Keratinocyte (primary cell): ENCODE measurements at regions not wholly inside any gene's neighbourhood (a gene's known extent, or its start where the extent isn't known, plus 50 kb on each side); places are given as distances from the start of the nearest gene placed in this dataset.

Experiments
- DNase-seq: peaks from one replicate; pipeline ENCODE4 v3.0.0-alpha.2; 2011; ENCODE audit warnings: low read depth, missing footprints, low spot score
- FAIRE-seq: peaks from 2 replicates; lab custom pipeline; 2011; peaks lifted over from hg19 to GRCh38; lab: Jason Lieb, UNC
- H2AFZ ChIP-seq: 2 replicates; pipeline ENCODE4 v1.6.0; 2012; ENCODE audit warnings: low read length, control low read depth, inconsistent platforms; ENCODE audit not compliant: control insufficient read depth
- H3K27ac ChIP-seq: 2 replicates; pipeline ENCODE4 v1.5.1; 2011; ENCODE audit warnings: low read length; ENCODE audit not compliant: control insufficient read depth, insufficient read depth
- H3K27me3 ChIP-seq: 3 replicates; pipeline ENCODE4 v1.6.0; 2011; ENCODE audit warnings: low read length; ENCODE audit not compliant: control insufficient read depth, insufficient read depth; ENCODE audit errors: extremely low read depth
- H3K36me3 ChIP-seq, 2 experiments: 2 replicates in 1 of 2; 3 replicates in 1 of 2; pipeline ENCODE4 v1.5.1; 2011; ENCODE audit warnings: low read length in 2 of 2, mild to moderate bottlenecking in 1 of 2; ENCODE audit not compliant: control insufficient read depth in 2 of 2, insufficient read depth in 2 of 2; ENCODE audit errors: extremely low read depth in 1 of 2
- H3K4me1 ChIP-seq: 3 replicates; pipeline ENCODE4 v1.5.1; 2011; ENCODE audit warnings: low read length; ENCODE audit not compliant: control insufficient read depth, insufficient read depth; ENCODE audit errors: extremely low read depth
- H3K4me2 ChIP-seq: 3 replicates; pipeline ENCODE4 v1.6.0; 2011; ENCODE audit warnings: low read depth, low read length; ENCODE audit not compliant: control insufficient read depth, insufficient read depth; ENCODE audit errors: extremely low read depth
- H3K4me3 ChIP-seq, 3 experiments: fragments of 200-600 bp in 1 of 3; sonication (generic) in 1 of 3; 2 replicates in 2 of 3; 3 replicates in 1 of 3; pipeline ENCODE4 v1.5.1; 2011 to 2016; ENCODE audit warnings: low read length in 3 of 3, mild to moderate bottlenecking in 3 of 3, control low read depth in 2 of 3, inconsistent platforms in 1 of 3, low read depth in 1 of 3, mixed read lengths in 1 of 3, mixed run types in 1 of 3, moderate library complexity in 1 of 3; ENCODE audit not compliant: control insufficient read depth in 2 of 3, insufficient read depth in 2 of 3; ENCODE audit errors: extremely low read depth in 1 of 3
- H3K79me2 ChIP-seq: 2 replicates; pipeline ENCODE4 v1.6.0; 2012; ENCODE audit warnings: low read length; ENCODE audit not compliant: control insufficient read depth, insufficient read depth
- H3K9ac ChIP-seq: 3 replicates; pipeline ENCODE4 v1.6.0; 2011; ENCODE audit warnings: low read length; ENCODE audit not compliant: control insufficient read depth, insufficient read depth; ENCODE audit errors: extremely low read depth
- H3K9me1 ChIP-seq: 3 replicates; pipeline ENCODE4 v1.6.0; 2011; ENCODE audit warnings: low read length; ENCODE audit not compliant: control insufficient read depth, insufficient read depth; ENCODE audit errors: extremely low read depth
- H3K9me3 ChIP-seq: 2 replicates; pipeline ENCODE4 v1.5.1; 2012; ENCODE audit warnings: low read depth, low read length; ENCODE audit not compliant: control insufficient read depth
- H4K20me1 ChIP-seq: 3 replicates; pipeline ENCODE4 v1.6.0; 2011; ENCODE audit warnings: low read length; ENCODE audit not compliant: control insufficient read depth, insufficient read depth; ENCODE audit errors: extremely low read depth
- EZH2 ChIP-seq: IDR thresholded peaks from one replicate; pipeline ENCODE4 v1.6.1; 2012; ENCODE audit warnings: inconsistent platforms, mild to moderate bottlenecking, low read length, moderate library complexity
- dilution Hi-C: fragments of 300-500 bp; cut with MboI; formaldehyde crosslinking; loops from one replicate; pipeline ENCODE4 v1.7.0; 2020; ENCODE audit warnings: low sequenced_read_pairs; ENCODE audit not compliant: extremely low pct_ligation_motif_present
- TF ChIP-seq, protein P1 (sequence below), 3 experiments: IDR thresholded peaks in 1 of 3; conservative IDR thresholded peaks in 1 of 3; optimal IDR thresholded peaks in 1 of 3; 2 replicates in 2 of 3; 3 replicates in 1 of 3; pipeline versions ENCODE3 to v1.5.1; 2011; ENCODE audit warnings: low read length in 3 of 3, mild to moderate bottlenecking in 3 of 3, moderate library complexity in 2 of 3, control low read depth in 1 of 3, inconsistent platforms in 1 of 3; ENCODE audit not compliant: insufficient read depth in 2 of 3; ENCODE audit errors: extremely low read depth in 1 of 3

DNA sequence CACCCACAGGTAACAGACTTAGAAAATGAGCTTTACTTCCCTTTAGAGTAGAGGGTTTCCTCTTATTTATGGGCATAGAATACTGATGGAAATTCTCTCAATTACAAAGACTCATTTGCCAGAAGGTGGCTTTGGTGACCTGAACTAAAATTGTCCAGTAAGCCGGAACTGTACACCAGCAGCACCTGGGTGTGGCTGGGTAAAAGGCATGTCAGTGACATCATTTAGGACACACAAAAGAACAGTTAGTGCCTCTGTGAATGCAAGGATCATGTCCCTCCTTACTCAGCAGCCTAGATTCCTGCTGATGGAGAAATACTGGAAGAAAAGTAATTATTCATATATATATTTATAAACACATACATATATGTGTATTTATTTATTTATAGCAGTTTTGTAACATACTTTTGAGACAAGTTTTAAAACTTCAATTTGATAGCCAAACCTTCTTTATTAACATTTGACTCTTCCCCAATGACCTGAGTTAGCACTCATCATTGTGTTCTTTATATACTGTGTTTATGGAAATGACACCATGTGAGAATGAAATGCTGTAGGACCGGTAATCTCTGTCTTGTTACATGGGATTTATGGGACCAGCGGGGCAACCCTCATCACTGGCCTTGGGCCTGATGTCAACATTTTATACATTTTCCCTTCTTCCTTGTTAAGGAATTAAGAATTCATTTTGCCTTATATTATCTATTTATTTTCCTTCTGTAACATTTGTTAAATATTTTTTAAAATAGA, 274.4 kb downstream of the BRINP2 start:
- dilution Hi-C loops, result no loop called here
- Histone ChIP-seq H4K20me1 (no peaks in the 10 kb centered on the region), H3K27me3 (no peaks in the 10 kb centered on the region), H3K4me2 (no peak overlapping the region), H3K36me3 (no peaks in the 10 kb centered on the region), H3K9me1 (no peaks in the 10 kb centered on the region), H2AFZ (no peak overlapping the region), H3K79me2 (no peaks in the 10 kb centered on the region), H3K9ac (no peak overlapping the region), H3K9me3 (no peaks in the 10 kb centered on the region), H3K27ac (no peak overlapping the region), H3K4me1 (no peaks in the 10 kb centered on the region), H3K4me3 (no peak overlapping the region)
- FAIRE-seq, result no peak
- DNase-seq, result no peak
- TF ChIP-seq EZH2, result no peak
- TF ChIP-seq, protein P1, sequence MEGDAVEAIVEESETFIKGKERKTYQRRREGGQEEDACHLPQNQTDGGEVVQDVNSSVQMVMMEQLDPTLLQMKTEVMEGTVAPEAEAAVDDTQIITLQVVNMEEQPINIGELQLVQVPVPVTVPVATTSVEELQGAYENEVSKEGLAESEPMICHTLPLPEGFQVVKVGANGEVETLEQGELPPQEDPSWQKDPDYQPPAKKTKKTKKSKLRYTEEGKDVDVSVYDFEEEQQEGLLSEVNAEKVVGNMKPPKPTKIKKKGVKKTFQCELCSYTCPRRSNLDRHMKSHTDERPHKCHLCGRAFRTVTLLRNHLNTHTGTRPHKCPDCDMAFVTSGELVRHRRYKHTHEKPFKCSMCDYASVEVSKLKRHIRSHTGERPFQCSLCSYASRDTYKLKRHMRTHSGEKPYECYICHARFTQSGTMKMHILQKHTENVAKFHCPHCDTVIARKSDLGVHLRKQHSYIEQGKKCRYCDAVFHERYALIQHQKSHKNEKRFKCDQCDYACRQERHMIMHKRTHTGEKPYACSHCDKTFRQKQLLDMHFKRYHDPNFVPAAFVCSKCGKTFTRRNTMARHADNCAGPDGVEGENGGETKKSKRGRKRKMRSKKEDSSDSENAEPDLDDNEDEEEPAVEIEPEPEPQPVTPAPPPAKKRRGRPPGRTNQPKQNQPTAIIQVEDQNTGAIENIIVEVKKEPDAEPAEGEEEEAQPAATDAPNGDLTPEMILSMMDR (optimal IDR thresholded peaks at IDR 0.05 in 1 of 3, IDR thresholded peaks at IDR 0.05 in 1 of 3, conservative IDR thresholded peaks at IDR 0.05 in 1 of 3; ENCODE audit: extremely low read depth in 1 of 3, insufficient read depth in 2 of 3, low read length in 3 of 3), result no peak

DNA sequence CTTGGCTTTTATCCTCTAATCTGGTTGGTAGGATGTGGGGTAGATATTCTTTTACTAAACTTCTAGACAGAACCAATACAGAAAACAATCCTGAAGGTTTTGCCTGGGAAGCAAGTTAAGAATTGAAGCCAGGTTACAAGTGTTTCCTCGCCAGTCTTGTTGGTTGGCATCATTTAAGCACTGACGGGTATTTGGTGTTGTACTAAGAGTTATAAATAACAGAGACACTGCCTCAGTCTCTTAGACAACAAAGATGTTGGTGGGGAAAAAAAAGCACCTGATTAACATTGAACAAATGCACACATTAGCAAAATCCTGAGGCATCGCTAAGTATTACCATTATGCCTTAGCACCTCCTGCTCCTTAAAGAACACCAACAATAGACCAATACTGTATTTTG, 272.2 kb downstream of the BRINP2 start:
- Histone ChIP-seq H3K4me2 (no peak overlapping the region), H2AFZ (no peak overlapping the region), H3K9ac (no peak overlapping the region), H3K9me3 (no peaks in the 10 kb centered on the region), H3K27ac (no peak overlapping the region), H3K4me1 (no peaks in the 10 kb centered on the region), H3K9me1 (no peaks in the 10 kb centered on the region), H3K36me3 (no peaks in the 10 kb centered on the region), H3K79me2 (no peaks in the 10 kb centered on the region), H3K4me3 (no peak overlapping the region), H4K20me1 (no peaks in the 10 kb centered on the region), H3K27me3 (no peaks in the 10 kb centered on the region)
- TF ChIP-seq, protein P1 (optimal IDR thresholded peaks at IDR 0.05 in 1 of 3, IDR thresholded peaks at IDR 0.05 in 1 of 3, conservative IDR thresholded peaks at IDR 0.05 in 1 of 3; ENCODE audit: extremely low read depth in 1 of 3, insufficient read depth in 2 of 3, low read length in 3 of 3), result no peak
- DNase-seq (no peak), FAIRE-seq (no peak)
- dilution Hi-C loops, result no loop called here
